Bronchial epithelial cell (primary cell): ENCODE measurements at regions not wholly inside any gene's neighbourhood (a gene's known extent, or its start where the extent isn't known, plus 50 kb on each side); places are given as distances from the start of the nearest gene placed in this dataset.

Source experiments
- DNase-seq: peaks from one replicate; pipeline ENCODE4 v3.0.0-alpha.2; 2010; ENCODE audit warnings: low read depth
- FAIRE-seq: peaks from 2 replicates; lab custom pipeline; 2011; peaks lifted over from hg19 to GRCh38; lab: Jason Lieb, UNC
- H3K27me3 ChIP-seq: 2 replicates; pipeline ENCODE4 v1.5.1; 2011; ENCODE audit warnings: low read length; ENCODE audit not compliant: control insufficient read depth, insufficient read depth
- H3K36me3 ChIP-seq: 2 replicates; pipeline ENCODE4 v1.5.1; 2011; ENCODE audit warnings: low read length; ENCODE audit not compliant: control insufficient read depth, insufficient read depth
- H3K4me3 ChIP-seq: 2 replicates; pipeline ENCODE4 v1.5.1; 2011; ENCODE audit warnings: mild to moderate bottlenecking, low read depth, low read length, control low read depth
- CTCF ChIP-seq: IDR thresholded peaks from 2 replicates; pipeline ENCODE4 v1.5.1; 2011; ENCODE audit warnings: mild to moderate bottlenecking, moderate library complexity, low read length, control low read depth, inconsistent platforms; ENCODE audit not compliant: insufficient read depth, severe bottlenecking

GRCh38 chr1:189673217-189673616 lies 804.4 kb downstream of the BRINP3 start:
- no peak for FAIRE-seq
- no peak overlapping the region for H3K4me3 ChIP-seq
- H3K27me3 ChIP-seq, result no peaks in the 10 kb centered on the region
- TF ChIP-seq CTCF, result no peak
- no peak for DNase-seq
- no peaks in the 10 kb centered on the region for H3K36me3 ChIP-seq

- no peak for TF ChIP-seq CTCF
- Histone ChIP-seq H3K4me3 (no peak overlapping the region), H3K36me3 (no peaks in the 10 kb centered on the region), H3K27me3 (no peaks in the 10 kb centered on the region)
- FAIRE-seq, result no peak
- DNase-seq, result no peak
Observed at GRCh38 chr1:189675712-189676244, 801.9 kb downstream of the BRINP3 start.

GRCh38 chr1:189678779-189679178 lies 798.9 kb downstream of the BRINP3 start:
- Histone ChIP-seq H3K36me3 (no peaks in the 10 kb centered on the region), H3K4me3 (no peak overlapping the region), H3K27me3 (no peaks in the 10 kb centered on the region)
- DNase-seq (no peak), FAIRE-seq (no peak)
- peak; percentile 43 for TF ChIP-seq CTCF

- H3K27me3 ChIP-seq, result no peaks in the 10 kb centered on the region
- DNase-seq, result no peak
- TF ChIP-seq CTCF, result no peak
- H3K4me3 ChIP-seq, result no peak overlapping the region
- H3K36me3 ChIP-seq, result no peaks in the 10 kb centered on the region
- no peak for FAIRE-seq
Observed at GRCh38 chr1:189681252-189681919, 796.3 kb downstream of the BRINP3 start.

GRCh38 chr1:189682591-189682990 lies 795.1 kb downstream of the BRINP3 start:
- Histone ChIP-seq H3K4me3 (no peak overlapping the region), H3K36me3 (no peaks in the 10 kb centered on the region), H3K27me3 (no peaks in the 10 kb centered on the region)
- FAIRE-seq (no peak), DNase-seq (no peak)
- no peak for TF ChIP-seq CTCF

- FAIRE-seq (no peak), DNase-seq (no peak)
- TF ChIP-seq CTCF, result no peak
- Histone ChIP-seq H3K36me3 (no peaks in the 10 kb centered on the region), H3K4me3 (no peak overlapping the region), H3K27me3 (no peaks in the 10 kb centered on the region)
Observed at GRCh38 chr1:189686288-189686687, 791.4 kb downstream of the BRINP3 start.
